ENCODE measurements at regions not wholly inside any gene's neighbourhood (a gene's known extent, or its start where the extent isn't known, plus 50 kb on each side); places are given as distances from the start of the nearest gene placed in this dataset.

GRCh38 chr6:105824732-105825131, 261.4 kb upstream of the PRDM1 start:
- Histone ChIP-seq H3K4me3 (no peak overlapping the region), H3K27ac (no peak overlapping the region), H3K36me3 (no peaks in the 10 kb centered on the region), H3K4me1 (no peaks in the 10 kb centered on the region), H3K27me3 (no peaks in the 10 kb centered on the region), H3K9me3 (no peaks in the 10 kb centered on the region)
- intact Hi-C loops (cut with DNase I; ENCODE audit: low total_unique reads): no loop called here
- ATAC-seq (no peak), DNase-seq (no peak)
- TF ChIP-seq POLR2A (IDR thresholded peaks at IDR 0.05) (no peak), CTCF (IDR thresholded peaks at IDR 0.05 in 4 of 5, conservative IDR thresholded peaks at IDR 0.05 in 1 of 5) (no peak)
- in situ Hi-C loops (cut with MboI; ENCODE audit: low sequenced_read_pairs in 4 of 4): no loop called here

GRCh38 chr6:105821777-105822176, 264.4 kb upstream of the PRDM1 start:
- TF ChIP-seq CTCF (IDR thresholded peaks at IDR 0.05 in 4 of 5, conservative IDR thresholded peaks at IDR 0.05 in 1 of 5): no peak
- TF ChIP-seq POLR2A (IDR thresholded peaks at IDR 0.05): no peak
- in situ Hi-C loops (cut with MboI; ENCODE audit: low sequenced_read_pairs in 4 of 4) (no loop called here), intact Hi-C loops (cut with DNase I; ENCODE audit: low total_unique reads) (no loop called here)
- peaks cover 0 to 3% of the 10 kb centered on the region in 2 donors for H3K4me1 ChIP-seq
- DNase-seq (no peak), ATAC-seq (no peak)
- H3K27me3 ChIP-seq: no peaks in the 10 kb centered on the region
- no peak overlapping the region for H3K4me3 ChIP-seq
- no peak overlapping the region for H3K27ac ChIP-seq
- H3K36me3 ChIP-seq: no peaks in the 10 kb centered on the region
- no peaks in the 10 kb centered on the region for H3K9me3 ChIP-seq

GRCh38 chr6:105821027-105821426, 265.1 kb upstream of the PRDM1 start:
- Histone ChIP-seq H3K27me3 (no peaks in the 10 kb centered on the region), H3K36me3 (no peaks in the 10 kb centered on the region), H3K9me3 (no peaks in the 10 kb centered on the region), H3K27ac (no peak overlapping the region), H3K4me1 (peaks cover 0 to 3% of the 10 kb centered on the region in 2 donors), H3K4me3 (no peak overlapping the region)
- intact Hi-C loops (cut with DNase I; ENCODE audit: low total_unique reads) (no loop called here), in situ Hi-C loops (cut with MboI; ENCODE audit: low sequenced_read_pairs in 4 of 4) (no loop called here)
- no peak for DNase-seq
- no peak for TF ChIP-seq CTCF (IDR thresholded peaks at IDR 0.05 in 4 of 5, conservative IDR thresholded peaks at IDR 0.05 in 1 of 5)
- TF ChIP-seq POLR2A (IDR thresholded peaks at IDR 0.05): no peak
- no peak for ATAC-seq

- ATAC-seq (no peak), DNase-seq (no peak)
- intact Hi-C loops (cut with DNase I; ENCODE audit: low total_unique reads): no loop called here
- no peak overlapping the region for H3K27ac ChIP-seq
- no peaks in the 10 kb centered on the region for H3K9me3 ChIP-seq
- in situ Hi-C loops (cut with MboI; ENCODE audit: low sequenced_read_pairs in 4 of 4): no loop called here
- H3K27me3 ChIP-seq: no peaks in the 10 kb centered on the region
- no peak for TF ChIP-seq CTCF (IDR thresholded peaks at IDR 0.05 in 4 of 5, conservative IDR thresholded peaks at IDR 0.05 in 1 of 5)
- TF ChIP-seq POLR2A (IDR thresholded peaks at IDR 0.05): no peak
- H3K4me3 ChIP-seq: no peak overlapping the region
- H3K4me1 ChIP-seq: peaks cover 0 to 3% of the 10 kb centered on the region in 2 donors
- H3K36me3 ChIP-seq: no peaks in the 10 kb centered on the region
Measured at GRCh38 chr6:105819745-105820144, 266.4 kb upstream of the PRDM1 start.

DNA sequence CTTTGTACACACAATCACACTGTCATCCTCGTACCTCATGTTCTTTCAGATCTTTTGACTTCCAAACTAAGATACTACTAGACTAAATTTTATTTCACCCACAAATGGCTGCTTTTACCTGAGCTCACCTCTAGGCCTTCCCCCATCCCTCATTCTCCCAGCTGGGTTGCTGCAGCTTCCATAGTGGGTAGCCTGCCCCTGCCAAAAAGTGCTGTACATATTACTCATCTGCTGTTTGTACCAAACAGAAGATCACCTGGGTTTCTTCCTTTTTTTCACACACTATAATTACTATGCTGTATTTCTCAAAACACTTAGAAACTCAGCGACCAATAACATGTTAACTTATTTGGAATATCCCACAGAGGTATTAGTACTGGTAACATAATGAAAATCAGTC, 267.6 kb upstream of the PRDM1 start:
- TF ChIP-seq POLR2A (IDR thresholded peaks at IDR 0.05) (no peak), CTCF (IDR thresholded peaks at IDR 0.05 in 4 of 5, conservative IDR thresholded peaks at IDR 0.05 in 1 of 5) (no peak)
- Histone ChIP-seq H3K27me3 (no peaks in the 10 kb centered on the region), H3K9me3 (no peaks in the 10 kb centered on the region), H3K36me3 (no peaks in the 10 kb centered on the region), H3K27ac (no peak overlapping the region), H3K4me1 (peaks cover 0 to 3% of the 10 kb centered on the region in 2 donors), H3K4me3 (no peak overlapping the region)
- ATAC-seq: no peak
- DNase-seq: no peak
- in situ Hi-C loops (cut with MboI; ENCODE audit: low sequenced_read_pairs in 4 of 4): no loop called here
- intact Hi-C loops (cut with DNase I; ENCODE audit: low total_unique reads): no loop called here

Data from gastrocnemius medialis (tissue), 4 donors.